Renal pelvis (tissue), 1 donor: ENCODE measurements at regions not wholly inside any gene's neighbourhood (a gene's known extent, or its start where the extent isn't known, plus 50 kb on each side); places are given as distances from the start of the nearest gene placed in this dataset.
"Not testable (repeated sequence)": the region's sequence is repeated elsewhere in the genome, so short reads cannot be mapped to it uniquely, and the experiment has no call there.

Experiments
- DNase-seq: peaks from one replicate; pipeline ENCODE4 v3.0.0-alpha.2; 2013

DNA sequence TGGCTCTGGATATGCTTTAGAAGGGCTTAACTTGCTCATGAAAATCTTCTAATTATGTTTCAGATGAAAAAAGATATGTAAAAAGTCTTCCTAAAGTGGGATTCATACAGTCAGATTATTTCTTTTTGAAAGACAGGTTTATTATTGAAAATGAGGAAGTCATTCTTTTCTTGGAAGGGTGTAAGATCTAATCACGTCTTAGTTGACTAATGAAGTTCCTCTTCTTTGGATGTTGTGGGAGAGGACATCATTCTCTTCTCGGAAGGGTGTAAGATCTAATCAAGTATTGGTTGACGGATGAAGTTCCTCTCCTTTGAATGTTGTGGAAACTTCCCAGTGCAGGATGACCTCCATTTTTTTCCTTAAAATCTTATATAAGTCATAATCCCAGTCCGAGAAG lies 74.9 kb downstream of the ALG10 start:
- DNase-seq = no peak

DNA sequence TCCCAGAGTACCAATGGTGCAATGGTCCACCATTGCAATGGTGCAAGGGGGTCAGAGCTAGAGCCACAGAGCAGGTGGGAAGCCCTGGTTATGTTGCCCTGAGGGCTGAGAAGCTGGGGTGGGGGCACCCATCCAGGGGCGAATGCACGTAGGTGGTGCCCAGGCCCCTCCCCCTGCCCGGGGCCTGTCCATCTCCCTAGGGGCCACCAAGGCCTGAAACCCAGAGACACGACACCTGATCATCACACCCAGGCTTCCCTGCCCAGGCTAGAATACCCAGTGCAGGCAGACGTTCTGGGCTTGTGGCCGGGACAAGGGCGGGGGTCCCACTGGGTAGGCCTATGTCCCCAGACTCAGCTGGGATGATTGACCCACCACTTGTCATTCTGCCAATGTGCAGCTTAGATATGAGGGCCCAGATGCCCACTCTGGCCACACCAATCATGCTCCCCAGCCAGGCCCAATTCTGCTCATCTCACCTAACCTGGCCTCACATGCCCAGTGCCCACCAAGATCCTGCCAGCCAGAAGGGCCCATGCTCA lies 83.2 kb downstream of the ALG10 start:
- no peak for DNase-seq

DNA sequence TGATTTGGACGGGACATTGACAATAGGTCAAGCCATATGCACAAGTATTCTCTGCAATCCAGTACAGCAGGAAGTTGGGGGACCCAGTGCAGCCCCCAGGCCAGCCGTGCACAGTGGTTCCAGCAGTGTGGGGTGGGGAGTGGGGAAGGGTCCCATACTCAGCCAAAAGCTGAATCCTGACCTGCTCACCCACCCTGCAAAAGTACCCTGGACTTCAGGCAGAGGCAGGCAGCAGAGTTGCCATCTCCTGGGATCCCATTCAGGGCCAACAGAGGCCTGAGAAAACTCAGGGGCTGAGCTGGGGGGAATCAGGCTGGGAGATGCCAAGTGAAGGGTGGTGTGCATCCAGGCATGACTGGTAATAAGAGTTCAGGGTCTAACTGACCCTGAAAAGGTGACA lies 83.9 kb downstream of the ALG10 start:
- no peak for DNase-seq

DNA sequence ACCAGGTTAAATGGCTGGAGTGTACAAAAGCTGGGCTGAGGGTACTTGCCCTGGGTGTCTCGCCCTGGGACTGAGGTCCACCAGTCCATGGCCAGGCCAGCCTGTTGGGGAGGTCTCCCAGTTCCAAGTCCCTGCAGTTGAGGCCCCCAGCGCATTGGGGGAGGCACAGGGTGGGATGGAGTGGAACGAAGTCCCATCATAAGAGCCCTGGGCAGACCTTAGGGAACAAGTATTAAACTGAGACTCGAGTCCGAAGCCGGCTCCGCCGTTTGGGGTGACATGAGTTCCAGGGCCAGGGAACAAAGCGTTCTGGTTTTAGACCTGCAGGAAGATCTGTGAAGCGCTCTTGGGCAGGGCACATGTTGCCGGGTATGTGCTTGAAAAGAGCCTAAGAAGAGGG lies 84.7 kb downstream of the ALG10 start:
- no peak for DNase-seq

DNA sequence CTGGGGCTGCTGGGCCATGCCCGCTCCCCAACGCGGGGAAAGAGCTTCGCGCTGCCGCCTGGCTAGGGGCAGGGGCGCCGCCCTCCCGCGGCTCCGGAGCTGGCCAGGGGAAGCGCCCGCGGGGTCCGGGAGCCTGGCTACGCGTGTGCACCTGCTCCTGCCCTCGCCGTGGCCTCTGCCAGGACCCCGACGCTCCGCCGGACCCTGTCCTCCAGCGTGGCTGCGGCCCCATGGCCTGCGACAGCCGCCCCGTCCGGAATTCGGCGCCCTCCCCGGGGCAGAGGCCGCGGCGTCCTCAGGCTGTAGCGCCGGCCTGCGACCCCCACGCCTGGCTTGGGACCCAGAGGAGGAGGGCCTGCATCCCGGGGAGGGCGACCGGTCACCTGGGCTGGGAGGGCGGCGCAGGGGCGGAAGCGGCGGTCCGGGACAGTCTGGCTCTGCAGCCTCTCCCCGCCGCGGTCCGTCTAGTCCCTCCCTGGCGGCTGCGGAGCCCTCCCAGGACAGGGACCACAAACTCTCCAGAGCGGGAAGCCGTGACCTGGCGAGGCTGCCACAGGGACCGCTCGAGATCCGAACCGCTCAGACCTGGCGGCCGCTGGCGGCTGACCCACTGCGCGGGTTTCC lies 85.6 kb downstream of the ALG10 start:
- DNase-seq = no peak

DNA sequence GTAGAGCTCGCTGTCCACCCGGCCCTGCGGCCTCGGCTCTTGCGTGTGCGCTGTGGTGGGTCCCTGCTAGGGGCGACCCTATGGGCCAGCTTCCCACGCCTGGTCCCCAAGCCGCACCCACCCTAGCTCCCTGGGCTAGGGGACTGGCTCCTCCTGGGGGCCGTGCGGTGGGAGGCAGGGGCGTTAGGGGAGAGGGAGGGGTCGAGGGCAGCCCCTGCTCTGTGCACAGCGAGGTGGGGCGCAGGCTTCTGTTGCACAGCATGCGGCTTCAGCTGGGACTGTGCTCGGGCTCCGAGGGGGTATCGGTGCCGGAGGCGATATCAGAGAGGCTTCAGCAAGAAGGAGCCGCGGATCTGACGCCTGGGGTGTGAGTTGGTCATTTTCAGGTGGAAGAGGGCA lies 86.1 kb downstream of the ALG10 start:
- DNase-seq = no peak

DNA sequence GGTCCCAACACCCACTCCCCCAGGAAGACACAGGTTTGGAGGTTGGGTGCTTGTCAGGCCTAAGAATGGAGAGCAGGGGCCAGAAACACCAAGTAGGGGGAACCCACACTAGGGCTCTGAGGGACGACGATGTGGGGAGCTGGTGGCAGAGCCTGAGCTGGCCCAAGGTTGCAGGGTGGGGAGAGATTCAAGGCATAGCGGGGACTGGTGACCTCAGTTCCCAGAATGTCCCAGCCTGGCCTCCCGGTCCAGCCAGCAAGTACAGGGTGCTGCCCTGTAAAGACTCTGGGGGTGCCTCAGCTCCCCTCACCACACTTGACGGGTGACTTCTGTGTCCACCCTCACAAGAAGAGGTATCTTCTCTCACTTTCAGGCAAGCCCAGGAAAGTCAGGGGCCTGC lies 86.7 kb downstream of the ALG10 start:
- DNase-seq = no peak

DNA sequence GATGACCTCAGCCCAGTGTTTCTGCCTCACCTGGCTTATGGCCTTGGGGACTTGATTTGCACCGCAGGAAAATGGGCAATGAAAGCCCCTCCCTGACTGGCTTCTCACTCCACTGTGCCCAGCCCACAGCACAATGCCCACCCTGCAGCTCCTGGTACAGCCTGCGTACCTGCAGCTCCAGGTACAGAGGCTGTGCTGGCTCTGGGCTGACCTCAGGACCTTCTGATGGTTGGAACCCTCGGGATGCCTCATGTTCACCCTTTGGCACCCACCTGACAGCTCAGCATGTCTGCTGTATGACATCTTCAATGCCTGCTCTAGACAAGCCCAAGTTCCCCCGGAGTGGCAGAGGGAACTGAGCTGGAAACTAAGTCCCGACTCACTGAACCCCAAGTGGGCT lies 87.1 kb downstream of the ALG10 start:
- DNase-seq = no peak

DNA sequence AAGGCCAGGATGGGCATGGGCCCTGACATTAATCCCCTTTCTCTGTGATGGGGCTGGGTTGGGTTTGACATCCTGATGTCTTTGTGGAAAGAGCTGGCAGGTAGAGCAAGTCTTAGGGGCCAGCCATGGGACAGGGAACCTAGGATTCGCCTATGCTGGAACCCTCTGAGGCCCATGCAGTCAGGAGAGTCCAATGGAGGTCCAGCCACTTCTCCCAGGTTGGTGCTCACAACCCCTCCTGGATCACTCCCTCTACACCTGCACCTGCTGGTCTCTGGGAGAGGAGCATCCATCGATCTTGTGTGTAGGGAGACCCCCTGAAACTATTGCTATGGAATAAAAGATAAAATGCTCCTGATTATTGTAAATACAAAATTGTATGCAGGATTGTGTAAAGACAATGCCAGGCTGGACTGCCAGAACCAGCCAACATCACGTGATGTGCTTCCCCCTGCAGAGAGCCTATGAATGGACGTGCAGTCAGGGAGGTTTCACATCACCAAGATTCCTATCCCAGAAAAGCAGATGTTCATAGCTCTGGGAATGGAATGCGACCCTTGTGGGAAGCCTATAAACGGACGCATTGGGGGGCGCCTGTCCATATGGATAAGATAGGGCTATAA lies 87.7 kb downstream of the ALG10 start:
- not testable (repeated sequence) for DNase-seq

DNA sequence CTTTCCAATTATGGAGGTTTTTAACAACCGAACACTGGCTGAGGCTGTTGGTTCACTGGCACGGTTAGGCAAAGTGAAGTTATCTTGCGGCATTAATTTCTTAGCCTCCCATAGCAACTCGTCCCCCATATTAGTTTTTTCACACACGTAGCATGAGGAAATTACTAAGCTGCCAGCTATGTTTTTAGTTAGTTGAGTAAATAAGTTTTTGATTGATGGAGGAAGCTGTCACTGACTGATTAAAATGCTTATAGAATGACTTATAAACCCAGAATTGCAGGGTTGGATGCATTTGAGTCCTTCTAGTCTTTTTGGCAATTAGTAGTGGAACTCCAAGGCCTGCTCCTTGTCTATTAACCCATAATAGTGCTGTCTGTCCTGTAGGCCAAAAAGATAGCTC lies 97.1 kb downstream of the ALG10 start:
- no peak for DNase-seq

DNA sequence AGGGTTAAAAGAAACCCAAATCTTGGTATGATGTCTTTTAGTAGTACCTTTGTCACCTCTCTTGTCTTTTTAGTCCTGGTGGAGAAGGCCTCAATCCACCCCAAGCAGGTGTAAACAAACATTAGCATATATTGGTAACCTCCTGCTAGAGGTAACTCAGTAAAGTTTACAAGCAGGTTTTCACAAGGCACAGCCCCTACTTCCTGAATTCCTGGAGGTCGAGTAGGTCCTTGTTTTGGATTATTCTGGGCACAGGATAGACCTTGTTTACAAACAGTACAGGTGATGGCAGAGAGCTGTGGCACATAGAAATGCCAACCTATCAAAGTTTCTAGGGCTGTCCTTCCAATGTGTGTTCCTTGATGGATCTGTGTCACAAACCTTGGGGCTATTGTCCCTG lies 99.1 kb downstream of the ALG10 start:
- DNase-seq = no peak

DNA sequence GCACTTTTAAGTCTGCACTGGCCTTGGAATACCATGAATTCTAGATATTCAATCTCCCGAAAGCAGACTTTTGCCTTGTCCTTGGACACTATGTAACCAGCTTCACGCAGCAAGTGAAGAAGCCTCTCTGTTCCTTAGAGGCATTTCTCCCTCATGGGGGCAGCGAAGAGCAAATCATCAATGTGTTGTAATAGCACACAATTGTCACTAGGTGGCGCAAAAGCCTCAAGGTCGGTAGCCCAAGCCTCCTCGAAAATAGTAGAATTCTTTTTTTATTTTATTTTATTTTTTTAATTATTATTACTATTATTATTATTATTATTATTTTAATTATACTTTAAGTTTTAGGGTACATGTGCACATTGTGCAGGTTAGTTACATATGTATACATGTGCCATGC lies 100.8 kb downstream of the ALG10 start:
- DNase-seq = not testable (repeated sequence)

DNA sequence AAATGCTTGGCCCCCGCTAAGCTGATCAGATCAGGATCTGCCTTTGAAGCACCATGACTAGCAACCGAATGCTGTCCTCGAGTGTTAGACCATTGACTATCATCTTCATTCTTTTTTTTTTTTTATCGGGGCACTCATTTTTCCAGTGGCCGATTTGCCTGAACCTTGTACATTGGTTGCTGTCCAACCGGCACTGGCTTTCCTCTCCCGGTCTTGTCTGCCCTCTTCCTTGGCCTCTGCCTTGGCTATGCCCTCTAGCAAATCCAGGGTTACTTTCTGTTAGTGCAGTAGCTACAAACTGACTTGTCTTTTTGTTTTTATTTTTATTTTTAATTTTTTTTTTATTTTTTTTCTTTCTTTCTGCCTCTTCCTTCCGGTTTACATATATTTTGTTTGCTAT lies 102.3 kb downstream of the ALG10 start:
- no peak for DNase-seq

DNA sequence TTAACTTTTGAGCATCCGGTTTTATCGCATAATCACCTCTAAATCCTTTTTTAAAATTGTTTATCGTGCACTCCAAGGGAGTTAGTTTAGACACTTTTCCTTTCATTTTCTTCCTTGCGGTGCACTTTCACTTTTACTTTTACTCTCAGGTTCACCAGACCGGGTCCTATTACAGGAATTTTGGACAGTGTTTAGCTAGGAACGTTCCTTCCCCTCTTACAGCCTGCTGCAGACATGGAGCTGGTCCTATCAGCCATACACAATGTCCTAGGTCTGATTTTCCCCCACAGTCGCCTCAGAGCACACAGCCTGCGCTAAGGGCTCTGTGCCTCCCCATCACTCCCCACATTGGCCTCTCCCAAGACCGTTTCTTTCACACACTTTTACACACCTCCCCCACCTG lies 103.9 kb downstream of the ALG10 start:
- no peak for DNase-seq

DNA sequence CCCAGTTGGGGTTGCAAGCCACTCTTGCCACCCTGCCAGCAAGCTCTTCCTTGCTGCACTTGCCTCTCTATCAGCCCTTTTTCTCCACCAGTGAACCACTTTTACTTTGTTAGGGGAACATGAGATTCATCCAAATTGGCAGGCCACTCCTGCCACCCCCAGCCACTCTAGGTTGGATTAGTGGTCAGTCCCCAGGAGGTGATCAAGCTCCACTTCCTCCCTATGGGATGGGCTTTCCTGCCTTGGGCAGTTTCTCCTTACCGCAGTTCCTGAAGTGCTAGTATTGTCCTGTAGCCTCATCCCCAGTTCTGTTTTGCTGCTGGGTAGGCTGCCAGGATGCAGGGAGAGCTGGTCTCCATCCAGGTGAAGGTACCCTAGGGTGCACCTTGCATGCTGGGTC lies 104.5 kb downstream of the ALG10 start:
- DNase-seq = no peak

DNA sequence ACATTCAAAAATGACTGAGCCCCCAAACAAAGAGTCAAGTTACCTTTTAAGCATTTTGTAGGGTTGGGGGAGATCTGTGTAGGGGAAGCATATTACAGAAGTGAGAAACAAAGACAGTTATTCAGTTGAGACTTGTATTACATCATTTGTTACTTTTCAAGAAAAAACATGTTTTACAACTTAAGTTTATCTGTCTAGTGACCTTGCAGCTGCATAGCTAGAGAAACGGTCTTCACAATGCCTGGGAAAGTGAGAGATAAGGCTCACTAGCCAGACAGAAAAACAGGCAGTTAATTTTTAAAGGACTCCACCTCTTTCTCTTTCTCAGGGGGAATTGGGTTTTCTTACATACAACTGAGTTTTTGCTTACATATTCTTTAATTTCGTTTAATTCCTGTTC lies 105.1 kb downstream of the ALG10 start:
- not testable (repeated sequence) for DNase-seq

DNA sequence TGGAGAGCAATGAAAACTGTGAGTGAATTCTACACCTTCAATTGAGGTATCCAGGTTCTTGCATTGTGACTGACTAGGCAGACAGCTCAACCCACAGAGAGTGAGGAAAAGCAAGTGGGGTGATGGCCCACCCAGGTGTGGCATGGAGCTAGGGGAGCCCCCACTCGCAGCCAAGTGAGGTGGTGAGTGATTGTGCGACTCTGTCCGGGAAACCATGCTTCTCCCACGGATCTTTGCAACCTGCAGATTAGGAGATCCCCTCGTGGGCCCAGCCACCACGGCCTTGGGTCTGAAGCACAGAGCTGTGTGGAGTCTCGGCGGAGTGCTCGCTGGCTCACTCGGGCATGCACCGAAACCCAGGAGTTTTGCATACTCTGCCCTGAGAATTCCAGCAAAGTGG lies 120.1 kb downstream of the ALG10 start:
- no peak for DNase-seq

DNA sequence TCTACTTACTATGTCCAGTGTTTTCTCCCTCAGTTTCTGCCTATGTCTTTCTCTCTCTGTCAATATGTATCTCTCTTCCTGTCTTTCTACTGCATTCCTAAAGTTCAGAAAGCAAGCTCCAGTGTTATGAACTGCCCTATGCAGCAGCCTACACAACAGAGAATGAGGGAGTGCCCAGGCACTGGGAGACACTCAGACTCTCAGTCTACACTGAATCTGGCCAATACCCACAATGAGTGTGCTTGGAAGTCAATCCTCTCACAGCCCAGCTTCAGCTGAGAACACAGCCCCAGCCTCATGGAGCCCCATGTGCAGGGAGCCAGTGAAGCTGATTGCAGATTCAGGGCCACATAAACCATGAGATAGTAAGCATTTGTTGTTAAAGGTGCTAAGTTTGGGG lies 128.7 kb downstream of the ALG10 start:
- DNase-seq = no peak

DNA sequence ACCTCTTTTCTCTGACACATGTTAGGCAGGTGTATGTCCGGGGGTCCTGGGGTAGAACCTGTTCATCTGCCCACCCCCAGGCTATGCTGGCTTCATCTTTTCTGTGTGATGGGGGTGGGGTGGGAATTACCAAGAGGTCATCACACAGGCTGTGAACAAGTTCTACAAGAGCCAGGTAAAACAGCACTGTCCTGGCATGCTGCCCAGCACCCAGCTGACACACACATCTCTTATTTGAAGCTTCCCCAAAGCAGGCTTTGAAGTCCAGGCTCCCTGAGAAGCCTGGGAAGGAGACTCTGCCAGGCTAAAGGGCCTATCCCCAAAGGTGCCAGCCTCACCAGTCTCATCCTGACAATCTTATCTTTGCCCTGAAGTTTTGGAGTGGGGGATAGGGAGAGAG lies 141.1 kb downstream of the ALG10 start:
- DNase-seq = no peak

DNA sequence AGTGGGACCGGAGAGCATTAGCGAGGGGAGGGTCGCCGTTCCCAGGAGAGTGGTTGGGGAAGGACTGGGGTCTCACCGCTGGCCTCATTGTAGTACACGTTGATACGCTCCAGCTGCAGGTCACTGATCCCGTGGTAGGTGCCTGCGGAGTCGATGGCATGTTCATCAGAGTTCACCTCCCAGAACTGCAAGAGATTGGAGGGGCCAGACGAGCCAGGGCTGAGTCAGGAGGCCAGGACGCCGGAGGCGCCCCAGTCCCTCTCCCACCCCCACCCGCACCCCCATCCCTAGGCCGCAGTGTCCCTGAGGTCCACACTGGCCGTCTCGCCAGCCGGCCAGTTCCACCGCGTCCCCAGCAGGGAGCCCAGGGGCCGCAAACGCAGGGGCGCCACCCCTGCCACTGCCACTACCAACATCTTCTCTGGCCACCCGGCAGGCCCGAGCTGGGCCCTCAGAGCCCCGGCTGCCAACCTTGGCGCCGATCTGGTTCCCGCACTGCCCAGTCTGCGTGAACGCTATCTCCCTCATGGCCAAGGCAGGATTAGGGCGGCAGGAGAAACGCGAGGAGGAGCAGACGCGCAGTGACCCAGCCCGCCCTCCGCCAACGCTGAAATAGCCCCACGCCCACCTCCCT lies 144.2 kb downstream of the ALG10 start:
- no peak for DNase-seq

DNA sequence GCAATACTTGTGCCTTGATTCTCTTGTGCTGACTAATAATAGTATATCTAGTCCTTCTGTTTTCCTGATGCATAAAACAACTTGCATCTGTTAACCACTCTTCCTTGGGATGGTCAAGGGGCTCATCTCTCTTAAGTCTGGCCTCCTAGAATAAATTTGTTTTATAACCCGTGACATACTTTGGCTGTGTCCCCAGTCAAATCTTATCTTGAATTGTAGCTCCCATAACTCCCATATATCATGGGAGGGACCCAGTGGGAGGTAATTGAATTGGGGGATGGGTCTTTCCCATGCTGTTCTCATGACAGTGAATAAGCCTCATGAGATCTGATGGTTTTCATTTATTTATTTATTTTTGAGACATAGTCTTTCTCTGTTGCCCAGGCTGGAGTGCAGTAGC lies 146.2 kb downstream of the ALG10 start:
- not testable (repeated sequence) for DNase-seq

DNA sequence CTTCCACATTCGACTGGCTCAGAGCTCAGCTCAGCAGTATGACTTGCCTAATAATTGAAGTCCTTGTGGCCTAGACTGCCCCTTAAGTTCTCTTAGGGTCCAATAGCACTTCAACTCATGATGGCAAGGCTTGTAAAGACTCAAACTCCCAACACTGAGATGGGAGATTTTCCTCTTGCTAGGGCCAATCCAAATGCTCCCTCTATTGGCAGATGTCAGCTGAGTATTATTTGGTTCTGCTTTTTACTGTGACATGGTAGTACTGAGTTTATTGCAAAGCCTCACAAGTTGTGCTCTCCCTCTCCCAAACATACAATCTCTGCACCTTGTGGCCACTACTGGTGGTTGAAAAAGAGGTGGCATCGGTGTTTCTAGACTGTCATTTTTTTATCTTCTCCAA lies 164.2 kb downstream of the ALG10 start:
- no peak for DNase-seq

DNA sequence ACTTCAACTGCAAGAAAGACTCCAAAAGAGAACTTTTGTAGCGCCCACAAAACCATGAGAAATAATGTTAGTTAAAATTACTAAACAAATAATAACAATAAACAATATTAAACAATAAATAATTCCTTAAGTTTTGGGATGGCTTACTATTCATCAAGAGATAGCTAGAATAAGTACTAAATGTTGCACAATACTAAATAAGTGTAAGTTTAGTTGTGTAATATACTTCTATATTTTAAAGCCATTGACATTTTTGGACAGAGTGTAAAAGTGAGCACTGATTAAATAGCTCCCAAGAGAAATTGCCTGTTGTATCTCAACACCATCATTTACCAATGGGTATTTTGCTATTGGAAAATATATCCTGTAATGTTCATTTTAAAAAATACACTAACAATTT lies 166.7 kb downstream of the ALG10 start:
- no peak for DNase-seq

DNA sequence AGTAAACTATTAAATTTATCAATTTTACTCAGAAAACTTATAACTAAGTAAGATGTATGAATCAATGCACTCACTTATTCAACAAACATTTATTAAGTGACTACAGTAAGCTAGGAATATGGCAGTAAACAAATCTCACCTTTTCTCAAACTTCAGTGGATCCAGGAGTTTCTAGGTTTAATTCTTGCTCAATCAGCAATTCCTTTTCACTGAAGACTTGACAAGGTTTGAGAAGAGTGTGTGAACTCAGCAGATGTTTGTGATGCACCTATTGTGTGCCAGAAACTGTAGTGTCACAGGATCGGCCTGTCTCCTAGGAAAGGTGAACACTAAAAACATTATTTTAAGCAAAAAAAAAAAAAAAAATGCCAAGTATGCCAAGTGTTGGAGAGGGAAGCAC lies 167.8 kb downstream of the ALG10 start:
- no peak for DNase-seq
